Ramos (cell line): ENCODE measurements at regions not wholly inside any gene's neighbourhood (a gene's known extent, or its start where the extent isn't known, plus 50 kb on each side); places are given as distances from the start of the nearest gene placed in this dataset.
"Not testable (repeated sequence)": the region's sequence is repeated elsewhere in the genome, so short reads cannot be mapped to it uniquely, and the experiment has no call there.

ENCODE experiments used
- in situ Hi-C: fragments of 300-500 bp; cut with MboI; formaldehyde crosslinking; loops from one replicate; pipeline ENCODE4 v1.14.3; 2022; ENCODE audit warnings: low sequenced_read_pairs; ENCODE audit not compliant: unreplicated experiment

- in situ Hi-C loops = no loop called here
Measured at GRCh38 chr14:38385343-38385742, 129.4 kb upstream of the CLEC14A start.

- in situ Hi-C loops = no loop called here
Measured at GRCh38 chr14:38384741-38385140, 128.8 kb upstream of the CLEC14A start.

- in situ Hi-C loops = no loop called here
Measured at GRCh38 chr14:38367922-38368321, 112.0 kb upstream of the CLEC14A start.

- in situ Hi-C loops = no loop called here
Measured at GRCh38 chr14:38366374-38366773, 110.5 kb upstream of the CLEC14A start.

GRCh38 chr14:38363217-38363616 lies 107.3 kb upstream of the CLEC14A start:
- in situ Hi-C loops = no loop called here

GRCh38 chr14:38357557-38357956 lies 101.7 kb upstream of the CLEC14A start:
- in situ Hi-C loops = no loop called here

- in situ Hi-C loops = not testable (repeated sequence)
Measured at GRCh38 chr14:38355473-38355872, 99.6 kb upstream of the CLEC14A start.

GRCh38 chr14:38350102-38350501 lies 94.2 kb upstream of the CLEC14A start:
- in situ Hi-C loops = no loop called here

- in situ Hi-C loops = no loop called here
Measured at GRCh38 chr14:38342803-38343202, 86.9 kb upstream of the CLEC14A start.

- in situ Hi-C loops = no loop called here
Measured at GRCh38 chr14:38339696-38340095, 83.8 kb upstream of the CLEC14A start.

GRCh38 chr14:38336298-38336697 lies 80.4 kb upstream of the CLEC14A start:
- in situ Hi-C loops = no loop called here

GRCh38 chr14:38330275-38330674 lies 74.4 kb upstream of the CLEC14A start:
- in situ Hi-C loops = no loop called here

- in situ Hi-C loops = no loop called here
Measured at GRCh38 chr14:38329246-38329645, 73.4 kb upstream of the CLEC14A start.

- in situ Hi-C loops = no loop called here
Measured at GRCh38 chr14:38316922-38317321, 61.0 kb upstream of the CLEC14A start.

- in situ Hi-C loops = no loop called here
Measured at GRCh38 chr14:38311655-38312054, 55.8 kb upstream of the CLEC14A start.

GRCh38 chr14:38310420-38310995 lies 54.6 kb upstream of the CLEC14A start:
- in situ Hi-C loops = no loop called here

GRCh38 chr14:38309522-38310277 lies 53.8 kb upstream of the CLEC14A start:
- in situ Hi-C loops = no loop called here
